Body of pancreas (tissue), 4 donors: ENCODE measurements at regions not wholly inside any gene's neighbourhood (a gene's known extent, or its start where the extent isn't known, plus 50 kb on each side); places are given as distances from the start of the nearest gene placed in this dataset.

Experiments
- ATAC-seq: fragments of 150-250 bp; one replicate; pipeline ENCODE4 v1.9.1; 2016
- DNase-seq, 4 donors: peaks; one replicate each; pipeline ENCODE4 v3.0.0-alpha.2; 2019
- H3K27ac ChIP-seq, 4 donors: fragments of 200-600 bp; sonication (generic); 1 replicate in 3 of 4; 2 replicates in 1 of 4; pipeline versions ENCODE4 v1.5.1 to v1.6.1; 2016 to 2019; ENCODE audit warnings: mild to moderate bottlenecking in 1 of 4, mixed read lengths in 1 of 4, moderate library complexity in 1 of 4
- H3K27me3 ChIP-seq, 2 donors: fragments of 200-600 bp; sonication (generic); one replicate each; pipeline ENCODE4 v1.6.0; 2016; ENCODE audit warnings: mild to moderate bottlenecking in 1 of 2
- H3K36me3 ChIP-seq, 2 donors: fragments of 200-600 bp; sonication (generic); replicated peaks in 1 of 2; 2 replicates each; pipeline ENCODE4 v1.5.1; 2016; ENCODE audit warnings: low read depth in 2 of 2; ENCODE audit not compliant: insufficient read depth in 1 of 2
- H3K4me1 ChIP-seq: fragments of 200-600 bp; sonication (generic); one replicate; pipeline ENCODE4 v1.6.0; 2016
- H3K4me3 ChIP-seq, 2 donors: fragments of 200-600 bp; sonication (generic); 1 replicate in 1 of 2; 2 replicates in 1 of 2; pipeline ENCODE4 v1.5.1; 2016 to 2019
- H3K9me3 ChIP-seq, 3 donors: fragments of 200-600 bp; sonication (generic); 1 replicate in 2 of 3; 2 replicates in 1 of 3; pipeline ENCODE4 v1.5.1; 2016
- CTCF ChIP-seq, 7 experiments: fragments of 450-650 bp in 4 of 7; fragments of 200-600 bp in 3 of 7; sonication (generic) in 3 of 7; IDR thresholded peaks; one replicate each; pipeline ENCODE4 v1.5.1; 2016 to 2019; ENCODE audit warnings: antibody characterized with exemption in 7 of 7
- POLR2A ChIP-seq, 3 donors: fragments of 450-650 bp; IDR thresholded peaks; one replicate each; pipeline ENCODE4 v1.6.1; 2016; ENCODE audit warnings: antibody characterized with exemption in 3 of 3, mild to moderate bottlenecking in 2 of 3
- WGBS, 2 donors: methylation state at CpG; one replicate each; pipeline ENCODE4 v1.1.5; 2017; 5-methylcytosine and 5-hydroxymethylcytosine counted together
- intact Hi-C: fragments of 100-400 bp; cut with DNase I; formaldehyde crosslinking; loops from one replicate; pipeline ENCODE4 v1.15.1; 2023

- H3K4me3 ChIP-seq = no peak overlapping the region
- WGBS, 2 donors = 57 to 68% methylated on average over 1 of the region's 1 CpG
- DNase-seq (no peak), ATAC-seq (no peak)
- H3K27ac ChIP-seq = no peak overlapping the region
- H3K27me3 ChIP-seq = no peaks in the 10 kb centered on the region
- intact Hi-C loops = no loop called here
- H3K4me1 ChIP-seq = no peaks in the 10 kb centered on the region
- H3K9me3 ChIP-seq = no peaks in the 10 kb centered on the region
- TF ChIP-seq CTCF (IDR thresholded peaks at IDR 0.05) = no peak
- TF ChIP-seq POLR2A (IDR thresholded peaks at IDR 0.05) = no peak
- H3K36me3 ChIP-seq = no peaks in the 10 kb centered on the region
Observed at GRCh38 chr7:118843456-118843855, 619.0 kb downstream of the ANKRD7 start.

GRCh38 chr7:118844748-118845147, 620.2 kb downstream of the ANKRD7 start:
- Histone ChIP-seq H3K36me3 (no peaks in the 10 kb centered on the region), H3K27me3 (no peaks in the 10 kb centered on the region), H3K4me3 (no peak overlapping the region), H3K27ac (no peak overlapping the region), H3K9me3 (no peaks in the 10 kb centered on the region), H3K4me1 (no peaks in the 10 kb centered on the region)
- intact Hi-C loops = no loop called here
- TF ChIP-seq CTCF (IDR thresholded peaks at IDR 0.05) = no peak
- no peak for TF ChIP-seq POLR2A (IDR thresholded peaks at IDR 0.05)
- ATAC-seq = no peak
- DNase-seq = no peak
- 47 to 50% methylated on average over 3 of the region's 3 CpGs for WGBS, 2 donors

GRCh38 chr7:118845791-118846190, 621.3 kb downstream of the ANKRD7 start:
- TF ChIP-seq POLR2A (IDR thresholded peaks at IDR 0.05) (no peak), CTCF (IDR thresholded peaks at IDR 0.05) (no peak)
- Histone ChIP-seq H3K9me3 (no peaks in the 10 kb centered on the region), H3K27ac (no peak overlapping the region), H3K4me1 (no peaks in the 10 kb centered on the region), H3K27me3 (no peaks in the 10 kb centered on the region), H3K4me3 (no peak overlapping the region), H3K36me3 (no peaks in the 10 kb centered on the region)
- no peak for ATAC-seq
- intact Hi-C loops = no loop called here
- WGBS, 2 donors = 62 to 77% methylated on average over 3 of the region's 3 CpGs
- no peak for DNase-seq

GRCh38 chr7:118846977-118847376, 622.5 kb downstream of the ANKRD7 start:
- TF ChIP-seq CTCF (IDR thresholded peaks at IDR 0.05) (no peak), POLR2A (IDR thresholded peaks at IDR 0.05) (no peak)
- Histone ChIP-seq H3K4me1 (no peaks in the 10 kb centered on the region), H3K9me3 (no peaks in the 10 kb centered on the region), H3K27me3 (no peaks in the 10 kb centered on the region), H3K36me3 (no peaks in the 10 kb centered on the region), H3K4me3 (no peak overlapping the region), H3K27ac (no peak overlapping the region)
- DNase-seq (no peak), ATAC-seq (no peak)
- intact Hi-C loops = no loop called here

GRCh38 chr7:118855290-118855689, 630.8 kb downstream of the ANKRD7 start:
- intact Hi-C loops = no loop called here
- 30 to 36% methylated on average over 3 of the region's 3 CpGs for WGBS, 2 donors
- H3K4me1 ChIP-seq = no peaks in the 10 kb centered on the region
- ATAC-seq = no peak
- H3K9me3 ChIP-seq = no peaks in the 10 kb centered on the region
- no peaks in the 10 kb centered on the region for H3K27me3 ChIP-seq
- no peak for DNase-seq
- H3K36me3 ChIP-seq = no peaks in the 10 kb centered on the region
- no peak overlapping the region for H3K4me3 ChIP-seq
- H3K27ac ChIP-seq = no peak overlapping the region
- TF ChIP-seq CTCF (IDR thresholded peaks at IDR 0.05) (no peak), POLR2A (IDR thresholded peaks at IDR 0.05) (no peak)
